Hepatocyte (in vitro differentiated cells): ENCODE measurements at regions not wholly inside any gene's neighbourhood (a gene's known extent, or its start where the extent isn't known, plus 50 kb on each side); places are given as distances from the start of the nearest gene placed in this dataset.

Experiments used
- EZH2 ChIP-seq: fragments of 200-600 bp; sonication (generic); IDR thresholded peaks from 2 replicates; pipeline ENCODE4 v1.6.1; 2016; ENCODE audit warnings: antibody characterized with exemption, mild to moderate bottlenecking, borderline replicate concordance
- TF ChIP-seq, protein P1 (sequence below): fragments of 200-600 bp; sonication (generic); IDR thresholded peaks from 2 replicates; pipeline ENCODE4 v1.5.1; 2016; ENCODE audit warnings: antibody characterized with exemption, mild to moderate bottlenecking; ENCODE audit not compliant: poor library complexity

DNA sequence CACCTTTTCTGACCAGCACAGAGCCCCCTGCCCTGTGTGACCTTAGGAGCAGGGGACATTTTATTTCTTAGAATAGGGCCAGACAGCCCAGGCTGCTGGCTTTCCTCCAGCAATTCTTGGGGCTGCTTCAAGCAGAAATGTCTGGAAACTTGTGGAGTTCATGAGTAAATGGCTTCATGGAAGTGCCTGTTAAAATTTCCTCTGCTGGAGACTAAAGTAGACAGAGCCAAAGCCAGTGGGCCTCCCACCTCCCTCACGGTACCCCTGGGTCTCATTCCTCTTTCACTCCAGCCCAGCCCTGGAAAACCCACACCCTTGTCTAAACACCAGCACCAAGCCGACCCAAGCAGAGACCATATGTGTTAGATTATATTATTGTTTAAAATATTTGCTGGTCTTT is 505.5 kb upstream of the ZMIZ1 start:
- TF ChIP-seq, protein P1, sequence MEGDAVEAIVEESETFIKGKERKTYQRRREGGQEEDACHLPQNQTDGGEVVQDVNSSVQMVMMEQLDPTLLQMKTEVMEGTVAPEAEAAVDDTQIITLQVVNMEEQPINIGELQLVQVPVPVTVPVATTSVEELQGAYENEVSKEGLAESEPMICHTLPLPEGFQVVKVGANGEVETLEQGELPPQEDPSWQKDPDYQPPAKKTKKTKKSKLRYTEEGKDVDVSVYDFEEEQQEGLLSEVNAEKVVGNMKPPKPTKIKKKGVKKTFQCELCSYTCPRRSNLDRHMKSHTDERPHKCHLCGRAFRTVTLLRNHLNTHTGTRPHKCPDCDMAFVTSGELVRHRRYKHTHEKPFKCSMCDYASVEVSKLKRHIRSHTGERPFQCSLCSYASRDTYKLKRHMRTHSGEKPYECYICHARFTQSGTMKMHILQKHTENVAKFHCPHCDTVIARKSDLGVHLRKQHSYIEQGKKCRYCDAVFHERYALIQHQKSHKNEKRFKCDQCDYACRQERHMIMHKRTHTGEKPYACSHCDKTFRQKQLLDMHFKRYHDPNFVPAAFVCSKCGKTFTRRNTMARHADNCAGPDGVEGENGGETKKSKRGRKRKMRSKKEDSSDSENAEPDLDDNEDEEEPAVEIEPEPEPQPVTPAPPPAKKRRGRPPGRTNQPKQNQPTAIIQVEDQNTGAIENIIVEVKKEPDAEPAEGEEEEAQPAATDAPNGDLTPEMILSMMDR = no peak
- no peak for TF ChIP-seq EZH2
